Progenitor cell of endocrine pancreas (in vitro differentiated cells): ENCODE measurements at regions not wholly inside any gene's neighbourhood (a gene's known extent, or its start where the extent isn't known, plus 50 kb on each side); places are given as distances from the start of the nearest gene placed in this dataset.

Experiments used
- DNase-seq: peaks from one replicate; pipeline ENCODE4 v3.0.0; 2021; ENCODE audit warnings: low spot score; ENCODE audit not compliant: unreplicated experiment
- H3K27ac Mint-ChIP-seq: 2 replicates; pipeline ENCODE4 v1.8.0; 2021; ENCODE audit warnings: mild to moderate bottlenecking, moderate library complexity, mixed read lengths
- H3K27me3 Mint-ChIP-seq: 2 replicates; pipeline ENCODE4 v1.8.0; 2021; ENCODE audit warnings: mixed read lengths
- H3K36me3 Mint-ChIP-seq: 2 replicates; pipeline ENCODE4 v1.8.0; 2022; ENCODE audit warnings: mixed read lengths; ENCODE audit not compliant: insufficient read depth
- H3K4me1 Mint-ChIP-seq: 2 replicates; pipeline ENCODE4 v1.8.0; 2021; ENCODE audit warnings: low read depth, mixed read lengths
- H3K4me3 Mint-ChIP-seq: 2 replicates; pipeline ENCODE4 v1.8.0; 2021; ENCODE audit warnings: low read depth, mild to moderate bottlenecking, moderate library complexity, mixed read lengths
- H3K9me3 Mint-ChIP-seq: 2 replicates; pipeline ENCODE4 v1.8.0; 2021; ENCODE audit warnings: low read depth, mixed read lengths
- CTCF ChIP-seq: fragments of 200-600 bp; sonication (generic); IDR thresholded peaks from one replicate; pipeline ENCODE4 v1.5.0; 2021; ENCODE audit warnings: antibody characterized with exemption, mild to moderate bottlenecking; ENCODE audit not compliant: unreplicated experiment

GRCh38 chr12:39186744-39187143, 256.2 kb downstream of the KIF21A start:
- no peak overlapping the region for H3K27ac Mint-ChIP-seq
- no peak for TF ChIP-seq CTCF
- no peaks in the 10 kb centered on the region for H3K4me1 Mint-ChIP-seq
- H3K27me3 Mint-ChIP-seq, result no peaks in the 10 kb centered on the region
- DNase-seq, result no peak
- no peaks in the 10 kb centered on the region for H3K36me3 Mint-ChIP-seq
- no peak overlapping the region for H3K4me3 Mint-ChIP-seq
- no peaks in the 10 kb centered on the region for H3K9me3 Mint-ChIP-seq

GRCh38 chr12:39178837-39179236, 264.1 kb downstream of the KIF21A start:
- Mint-ChIP-seq H3K36me3 (no peaks in the 10 kb centered on the region), H3K27ac (no peak overlapping the region), H3K4me1 (no peaks in the 10 kb centered on the region), H3K9me3 (no peaks in the 10 kb centered on the region), H3K27me3 (no peaks in the 10 kb centered on the region), H3K4me3 (no peak overlapping the region)
- no peak for DNase-seq
- TF ChIP-seq CTCF, result no peak

- Mint-ChIP-seq H3K4me1 (no peaks in the 10 kb centered on the region), H3K9me3 (no peaks in the 10 kb centered on the region), H3K27ac (no peak overlapping the region), H3K27me3 (no peaks in the 10 kb centered on the region), H3K36me3 (no peaks in the 10 kb centered on the region), H3K4me3 (no peak overlapping the region)
- TF ChIP-seq CTCF, result no peak
- no peak for DNase-seq
Observed at GRCh38 chr12:39176356-39176755, 266.6 kb downstream of the KIF21A start.

- Mint-ChIP-seq H3K4me3 (no peak overlapping the region), H3K27ac (no peak overlapping the region), H3K4me1 (no peaks in the 10 kb centered on the region), H3K9me3 (no peaks in the 10 kb centered on the region), H3K36me3 (no peaks in the 10 kb centered on the region), H3K27me3 (no peaks in the 10 kb centered on the region)
- TF ChIP-seq CTCF, result no peak
- no peak for DNase-seq
Observed at GRCh38 chr12:39173726-39174125, 268.3 kb upstream of the CPNE8 start.

GRCh38 chr12:39165338-39165737, 259.9 kb upstream of the CPNE8 start:
- Mint-ChIP-seq H3K27me3 (no peaks in the 10 kb centered on the region), H3K4me3 (no peak overlapping the region), H3K36me3 (no peaks in the 10 kb centered on the region), H3K27ac (no peak overlapping the region), H3K4me1 (no peaks in the 10 kb centered on the region), H3K9me3 (no peaks in the 10 kb centered on the region)
- TF ChIP-seq CTCF, result no peak
- DNase-seq, result no peak
